H1 (cell line): ENCODE measurements at regions not wholly inside any gene's neighbourhood (a gene's known extent, or its start where the extent isn't known, plus 50 kb on each side); places are given as distances from the start of the nearest gene placed in this dataset.

Experiments
- CTCF ChIA-PET: fragments of 300-600 bp; sonication (Branson Sonifier 250); formaldehyde crosslinking; loops from one replicate; lab custom pipeline; 2021; ENCODE audit not compliant: partially characterized antibody; lab: Charles Lee
- POLR2A ChIA-PET: fragments of 300-600 bp; sonication (Branson Sonifier 250); formaldehyde crosslinking; loops from one replicate; lab custom pipeline; 2021; ENCODE audit warnings: inconsistent platforms; ENCODE audit not compliant: partially characterized antibody; lab: Charles Lee
- DNase-seq, 2 experiments: peaks; one replicate each; pipeline versions ENCODE4 v3.0.0 to v3.0.0-alpha.2; 2010 to 2022; ENCODE audit warnings: low spot score in 2 of 2, low read depth in 1 of 2, mixed read lengths in 1 of 2
- FAIRE-seq: peaks from 2 replicates; lab custom pipeline; 2011; peaks lifted over from hg19 to GRCh38; lab: Jason Lieb, UNC
- H2AFZ ChIP-seq: 2 replicates; pipeline ENCODE4 v1.8.1; 2012; ENCODE audit warnings: low read length, inconsistent platforms
- H2AK5ac ChIP-seq: 2 replicates; pipeline ENCODE4 v1.6.1; 2013; ENCODE audit warnings: low read depth, low read length
- H2BK120ac ChIP-seq: replicated peaks from 2 replicates; pipeline ENCODE3; 2013; ENCODE audit warnings: low read depth, low read length, inconsistent platforms
- H2BK12ac ChIP-seq: 2 replicates; pipeline ENCODE4 v1.6.1; 2013; ENCODE audit warnings: low read depth, low read length
- H2BK15ac ChIP-seq: 2 replicates; pipeline ENCODE4 v1.6.1; 2013; ENCODE audit warnings: low read length
- H2BK20ac ChIP-seq: 2 replicates; pipeline ENCODE4 v1.6.1; 2013; ENCODE audit warnings: low read length
- H2BK5ac ChIP-seq: 2 replicates; pipeline ENCODE4 v1.6.1; 2013; ENCODE audit warnings: low read depth, low read length
- H3K14ac ChIP-seq: 2 replicates; pipeline ENCODE4 v1.6.1; 2013; ENCODE audit warnings: inconsistent platforms; ENCODE audit not compliant: insufficient read length
- H3K18ac ChIP-seq: 2 replicates; pipeline ENCODE4 v1.6.1; 2013; ENCODE audit warnings: low read length; ENCODE audit errors: extremely low read depth
- H3K23ac ChIP-seq: 2 replicates; pipeline ENCODE4 v1.6.1; 2013; ENCODE audit warnings: inconsistent platforms; ENCODE audit not compliant: insufficient read length
- H3K23me2 ChIP-seq: 2 replicates; pipeline ENCODE4 v1.6.1; 2013; ENCODE audit warnings: low read depth, low read length
- H3K27ac ChIP-seq: 2 replicates; pipeline ENCODE4 v1.6.1; 2011; ENCODE audit warnings: low read depth, low read length, inconsistent platforms
- H3K27me3 ChIP-seq, 4 experiments: replicated peaks in 1 of 4; 1 replicate in 1 of 4; 2 replicates in 3 of 4; pipeline versions ENCODE4 v1.6.1 to v1.8.1; 2011 to 2013; ENCODE audit warnings: low read length in 3 of 4, mild to moderate bottlenecking in 3 of 4, inconsistent platforms in 2 of 4, mixed read lengths in 2 of 4, moderate library complexity in 1 of 4; ENCODE audit not compliant: control insufficient read depth in 3 of 4, insufficient read depth in 3 of 4; ENCODE audit errors: extremely low read depth in 1 of 4
- H3K36me3 ChIP-seq, 4 experiments: 2 replicates each; pipeline versions ENCODE4 v1.6.1 to v1.8.1; 2011 to 2013; ENCODE audit warnings: mild to moderate bottlenecking in 4 of 4, low read length in 3 of 4, moderate library complexity in 2 of 4, control low read depth in 1 of 4, inconsistent platforms in 1 of 4; ENCODE audit not compliant: insufficient read depth in 4 of 4, control insufficient read depth in 2 of 4
- H3K4ac ChIP-seq: replicated peaks from 2 replicates; pipeline ENCODE3; 2013; ENCODE audit warnings: low read length, low read depth, mixed read lengths, inconsistent platforms; ENCODE audit not compliant: insufficient read length
- H3K4me1 ChIP-seq, 4 experiments: replicated peaks in 1 of 4; 1 replicate in 1 of 4; 2 replicates in 3 of 4; pipeline versions ENCODE4 v1.6.1 to v1.8.1; 2011 to 2013; ENCODE audit warnings: low read length in 3 of 4, inconsistent platforms in 2 of 4, mixed read lengths in 1 of 4; ENCODE audit not compliant: insufficient read depth in 4 of 4, control insufficient read depth in 3 of 4
- H3K4me2 ChIP-seq, 2 experiments: 2 replicates each; pipeline versions ENCODE4 v1.6.1 to v1.8.1; 2011 to 2013; ENCODE audit warnings: low read depth in 2 of 2, low read length in 2 of 2, control low read depth in 1 of 2, inconsistent platforms in 1 of 2, mild to moderate bottlenecking in 1 of 2; ENCODE audit not compliant: insufficient read depth in 1 of 2
- H3K4me3 ChIP-seq, 4 experiments: fragments of 200-600, 300-600 bp in 1 of 4; sonication (generic), shearing (Covaris generic), sonication (Bioruptor Twin) in 1 of 4; 2 replicates each; pipeline versions ENCODE4 v1.5.1 to v1.8.1; 2011 to 2016; ENCODE audit warnings: low read length in 4 of 4, low read depth in 3 of 4, control low read depth in 2 of 4, inconsistent platforms in 2 of 4, mild to moderate bottlenecking in 2 of 4, mixed read lengths in 1 of 4, moderate library complexity in 1 of 4; ENCODE audit not compliant: insufficient read depth in 2 of 4; ENCODE audit errors: extremely low read depth in 1 of 4
- H3K56ac ChIP-seq: replicated peaks from 2 replicates; pipeline ENCODE3; 2013; ENCODE audit warnings: low read depth, mild to moderate bottlenecking, mixed read lengths, low read length, inconsistent platforms; ENCODE audit not compliant: insufficient read length
- H3K79me1 ChIP-seq: 2 replicates; pipeline ENCODE4 v1.6.1; 2013; ENCODE audit warnings: low read depth, low read length, control low read depth
- H3K79me2 ChIP-seq, 2 experiments: 2 replicates each; pipeline versions ENCODE4 v1.6.1 to v1.8.1; 2012 to 2013; ENCODE audit warnings: low read length in 2 of 2, mild to moderate bottlenecking in 2 of 2, inconsistent platforms in 1 of 2; ENCODE audit not compliant: insufficient read depth in 2 of 2, control insufficient read depth in 1 of 2
- H3K9ac ChIP-seq, 4 experiments: replicated peaks in 1 of 4; 1 replicate in 1 of 4; 2 replicates in 3 of 4; pipeline versions ENCODE4 v1.6.1 to v1.8.1; 2011 to 2013; ENCODE audit warnings: low read depth in 3 of 4, low read length in 3 of 4, control low read depth in 2 of 4, mild to moderate bottlenecking in 2 of 4, moderate library complexity in 2 of 4, inconsistent platforms in 1 of 4; ENCODE audit errors: extremely low read depth in 1 of 4
- H3K9me3 ChIP-seq, 2 experiments: 2 replicates each; pipeline versions ENCODE4 v1.6.1 to v1.8.1; 2012 to 2013; ENCODE audit warnings: mild to moderate bottlenecking in 2 of 2, moderate library complexity in 2 of 2, control low read depth in 1 of 2, inconsistent platforms in 1 of 2, low read depth in 1 of 2, low read length in 1 of 2, mixed read lengths in 1 of 2; ENCODE audit not compliant: insufficient read depth in 2 of 2
- H4K20me1 ChIP-seq, 2 experiments: replicated peaks in 1 of 2; 2 replicates each; pipeline versions ENCODE3 to v1.8.1; 2011 to 2013; ENCODE audit warnings: inconsistent platforms in 2 of 2, low read length in 2 of 2, mild to moderate bottlenecking in 1 of 2; ENCODE audit not compliant: insufficient read depth in 2 of 2, control insufficient read depth in 1 of 2
- H4K5ac ChIP-seq: 2 replicates; pipeline ENCODE4 v1.6.1; 2013; ENCODE audit warnings: low read length, low read depth, mixed read lengths, inconsistent platforms; ENCODE audit not compliant: insufficient read length
- H4K8ac ChIP-seq: 2 replicates; pipeline ENCODE4 v1.8.0; 2013; ENCODE audit warnings: mild to moderate bottlenecking, moderate library complexity, low read length, inconsistent platforms; ENCODE audit not compliant: insufficient read depth; ENCODE audit errors: extremely low read depth
- H4K91ac ChIP-seq: replicated peaks from 2 replicates; pipeline ENCODE3; 2013; ENCODE audit warnings: low read length, mixed read lengths, inconsistent platforms; ENCODE audit not compliant: insufficient read length
- HDAC6 ChIP-seq: IDR thresholded peaks from one replicate; pipeline ENCODE4 v1.7.1; 2012; ENCODE audit warnings: low read depth, mild to moderate bottlenecking, inconsistent platforms, low read length, moderate library complexity
- KDM5A ChIP-seq: fragments of 200-600 bp; IDR thresholded peaks from 2 replicates; pipeline ENCODE4 v1.7.1; 2012; ENCODE audit warnings: mild to moderate bottlenecking, low read length, inconsistent platforms, mixed read lengths
- TCF12 ChIP-seq: IDR thresholded peaks from 2 replicates; pipeline ENCODE4 v1.6.1; 2011; ENCODE audit warnings: low read depth, mild to moderate bottlenecking, low read length
- WGBS, 2 experiments: shearing (Covaris generic) in 1 of 2; methylation state at CpG; one replicate each; pipeline versions ENCODE4 v1.1.6 to v1.1.7; 2013 to 2015; ENCODE audit warnings: low lambda C conversion rate in 2 of 2, mixed read lengths in 2 of 2, inconsistent platforms in 1 of 2, low coverage in 1 of 2, missing lambda C conversion rate in 1 of 2; ENCODE audit not compliant: insufficient replicate concordance in 2 of 2, insufficient coverage in 1 of 2, insufficient read length in 1 of 2; ENCODE audit errors: extremely low coverage in 1 of 2, missing lambda C conversion rate in 1 of 2; 5-methylcytosine and 5-hydroxymethylcytosine counted together

DNA sequence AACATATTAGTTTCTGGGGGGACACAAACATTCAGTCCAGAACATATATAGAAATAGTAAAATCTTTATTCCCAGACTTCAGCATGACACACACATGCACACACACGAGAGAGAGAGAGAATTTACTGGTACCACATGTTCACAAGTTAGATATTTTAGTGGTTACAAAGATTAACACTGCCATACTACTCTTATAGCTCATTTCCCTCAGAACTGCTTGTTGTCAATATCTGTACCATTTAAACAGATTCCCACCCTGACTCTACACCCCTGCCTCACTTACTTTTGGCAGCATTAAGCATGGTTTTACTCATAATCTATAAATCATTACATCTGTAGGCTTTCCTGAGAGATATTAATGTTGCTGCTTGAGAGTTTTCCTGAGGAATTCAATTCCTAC, 524.7 kb upstream of the HTR2A start:
- Histone ChIP-seq H2AFZ (no peak overlapping the region), H3K23ac (no peak overlapping the region), H3K27me3 (peaks cover 0 to 1% (median 0%) of the 10 kb centered on the region in 4 experiments; a peak in 1 of 7 replicates), H3K36me3 (no peaks in the 10 kb centered on the region), H2BK120ac (no peak overlapping the region), H3K4me2 (no peak overlapping the region), H4K5ac (no peak overlapping the region), H3K4me1 (no peaks in the 10 kb centered on the region), H4K20me1 (no peaks in the 10 kb centered on the region), H3K56ac (no peak overlapping the region), H2AK5ac (no peak overlapping the region), H3K4ac (no peak overlapping the region), H3K23me2 (no peaks in the 10 kb centered on the region), H3K27ac (no peak overlapping the region), H3K18ac (no peak overlapping the region), H2BK12ac (no peak overlapping the region), H2BK20ac (no peak overlapping the region), H3K79me2 (no peaks in the 10 kb centered on the region), H3K4me3 (no peak overlapping the region), H3K79me1 (no peaks in the 10 kb centered on the region), H4K91ac (no peak overlapping the region), H3K14ac (no peak overlapping the region), H3K9me3 (no peaks in the 10 kb centered on the region), H2BK5ac (no peak overlapping the region), H3K9ac (no peak overlapping the region), H2BK15ac (no peak overlapping the region), H4K8ac (no peak overlapping the region)
- ChIA-PET POLR2A (no interaction called here), CTCF (interaction anchor here (0.5 to 1.9 kb wide), 3 partner anchors 34 to 165 kb away, joined by 3 to 4 read pairs (median 3); no protein-coding TSS in a partner anchor)
- DNase-seq (no peak), FAIRE-seq (no peak)
- 86% methylated on average over 1 of the region's 1 CpG; no CpG with 5 or more reads in 1 of the 2 experiments for WGBS, 2 experiments
- TF ChIP-seq HDAC6 (no peak), KDM5A (no peak), TCF12 (no peak)
